ENCODE measurements at regions not wholly inside any gene's neighbourhood (a gene's known extent, or its start where the extent isn't known, plus 50 kb on each side); places are given as distances from the start of the nearest gene placed in this dataset.

DNA sequence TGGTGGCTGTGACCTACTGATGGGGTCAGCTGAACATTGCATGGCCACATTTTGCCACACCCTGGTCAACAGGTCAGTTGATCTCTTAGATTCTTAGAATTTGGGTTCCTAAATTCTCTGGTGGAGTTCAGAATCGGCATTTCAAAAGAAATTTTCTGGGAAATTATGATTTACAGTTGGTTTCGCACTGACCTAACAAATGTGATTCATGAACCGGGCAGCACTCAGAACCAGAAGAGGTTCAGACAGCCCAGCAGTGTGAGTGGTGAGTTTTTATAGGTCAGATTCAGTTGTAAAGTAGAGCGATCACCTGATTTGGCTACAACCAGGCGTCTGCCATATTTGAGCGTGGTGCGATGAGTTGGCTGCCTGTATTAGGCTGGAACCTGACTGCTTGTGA is 163.7 kb upstream of the GAS1 start:
- TF ChIP-seq, protein P1, sequence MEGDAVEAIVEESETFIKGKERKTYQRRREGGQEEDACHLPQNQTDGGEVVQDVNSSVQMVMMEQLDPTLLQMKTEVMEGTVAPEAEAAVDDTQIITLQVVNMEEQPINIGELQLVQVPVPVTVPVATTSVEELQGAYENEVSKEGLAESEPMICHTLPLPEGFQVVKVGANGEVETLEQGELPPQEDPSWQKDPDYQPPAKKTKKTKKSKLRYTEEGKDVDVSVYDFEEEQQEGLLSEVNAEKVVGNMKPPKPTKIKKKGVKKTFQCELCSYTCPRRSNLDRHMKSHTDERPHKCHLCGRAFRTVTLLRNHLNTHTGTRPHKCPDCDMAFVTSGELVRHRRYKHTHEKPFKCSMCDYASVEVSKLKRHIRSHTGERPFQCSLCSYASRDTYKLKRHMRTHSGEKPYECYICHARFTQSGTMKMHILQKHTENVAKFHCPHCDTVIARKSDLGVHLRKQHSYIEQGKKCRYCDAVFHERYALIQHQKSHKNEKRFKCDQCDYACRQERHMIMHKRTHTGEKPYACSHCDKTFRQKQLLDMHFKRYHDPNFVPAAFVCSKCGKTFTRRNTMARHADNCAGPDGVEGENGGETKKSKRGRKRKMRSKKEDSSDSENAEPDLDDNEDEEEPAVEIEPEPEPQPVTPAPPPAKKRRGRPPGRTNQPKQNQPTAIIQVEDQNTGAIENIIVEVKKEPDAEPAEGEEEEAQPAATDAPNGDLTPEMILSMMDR (IDR thresholded peaks at IDR 0.05; ENCODE audit: control extremely low read depth in 1 of 3, insufficient read depth in 1 of 3, low read depth in 1 of 3, low read length in 3 of 3): no peak
- TF ChIP-seq GTF2F1 (IDR thresholded peaks at IDR 0.05; ENCODE audit: borderline replicate concordance, low read depth, low read length) (no peak), RAD21 (IDR thresholded peaks at IDR 0.05 in 1 of 2, conservative IDR thresholded peaks at IDR 0.05 in 1 of 2; ENCODE audit: low read depth in 2 of 2, low read length in 2 of 2) (no peak), EP300 (IDR thresholded peaks at IDR 0.05; ENCODE audit: borderline replicate concordance in 1 of 2, low read depth in 2 of 2, low read length in 2 of 2) (no peak), GABPA (IDR thresholded peaks at IDR 0.05; ENCODE audit: borderline replicate concordance, insufficient read depth, low read length) (no peak), POLR2A (IDR thresholded peaks at IDR 0.05; ENCODE audit: control extremely low read depth in 1 of 2, low read depth in 2 of 2, low read length in 2 of 2) (no peak)
- TF ChIP-seq, protein P2, sequence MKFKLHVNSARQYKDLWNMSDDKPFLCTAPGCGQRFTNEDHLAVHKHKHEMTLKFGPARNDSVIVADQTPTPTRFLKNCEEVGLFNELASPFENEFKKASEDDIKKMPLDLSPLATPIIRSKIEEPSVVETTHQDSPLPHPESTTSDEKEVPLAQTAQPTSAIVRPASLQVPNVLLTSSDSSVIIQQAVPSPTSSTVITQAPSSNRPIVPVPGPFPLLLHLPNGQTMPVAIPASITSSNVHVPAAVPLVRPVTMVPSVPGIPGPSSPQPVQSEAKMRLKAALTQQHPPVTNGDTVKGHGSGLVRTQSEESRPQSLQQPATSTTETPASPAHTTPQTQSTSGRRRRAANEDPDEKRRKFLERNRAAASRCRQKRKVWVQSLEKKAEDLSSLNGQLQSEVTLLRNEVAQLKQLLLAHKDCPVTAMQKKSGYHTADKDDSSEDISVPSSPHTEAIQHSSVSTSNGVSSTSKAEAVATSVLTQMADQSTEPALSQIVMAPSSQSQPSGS (IDR thresholded peaks at IDR 0.05; ENCODE audit: low read length): no peak
